ENCODE measurements at regions not wholly inside any gene's neighbourhood (a gene's known extent, or its start where the extent isn't known, plus 50 kb on each side); places are given as distances from the start of the nearest gene placed in this dataset.

GRCh38 chr16:59220011-59220410, 485.9 kb upstream of the GOT2 start:
- DNase-seq (ENCODE audit: low spot score), result no peak

DNA sequence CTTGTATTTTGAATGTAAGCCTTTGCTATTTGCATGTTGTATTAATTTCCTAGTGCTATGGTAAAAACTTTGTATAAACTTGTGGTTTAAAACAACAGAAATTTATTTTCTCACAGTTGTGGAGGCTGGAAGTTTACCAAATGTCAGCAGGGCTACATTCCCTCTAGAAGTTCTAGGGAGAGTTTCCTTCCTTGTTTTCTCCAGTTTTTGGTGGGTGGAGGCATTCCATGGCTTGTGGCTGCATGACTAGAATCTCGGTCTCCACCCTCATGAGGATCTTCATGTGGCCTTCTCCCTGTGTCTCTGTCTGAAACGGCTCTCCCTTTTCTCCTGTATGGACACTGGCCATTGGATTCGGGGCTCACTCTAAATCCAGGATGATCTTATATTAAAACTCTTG, 482.2 kb upstream of the GOT2 start:
- DNase-seq (ENCODE audit: low spot score), result no peak

GRCh38 chr16:59214455-59214854, 480.3 kb upstream of the GOT2 start:
- DNase-seq (ENCODE audit: low spot score), result no peak

- no peak for DNase-seq (ENCODE audit: low spot score)
Observed at GRCh38 chr16:59213952-59214351, 479.8 kb upstream of the GOT2 start.

DNA sequence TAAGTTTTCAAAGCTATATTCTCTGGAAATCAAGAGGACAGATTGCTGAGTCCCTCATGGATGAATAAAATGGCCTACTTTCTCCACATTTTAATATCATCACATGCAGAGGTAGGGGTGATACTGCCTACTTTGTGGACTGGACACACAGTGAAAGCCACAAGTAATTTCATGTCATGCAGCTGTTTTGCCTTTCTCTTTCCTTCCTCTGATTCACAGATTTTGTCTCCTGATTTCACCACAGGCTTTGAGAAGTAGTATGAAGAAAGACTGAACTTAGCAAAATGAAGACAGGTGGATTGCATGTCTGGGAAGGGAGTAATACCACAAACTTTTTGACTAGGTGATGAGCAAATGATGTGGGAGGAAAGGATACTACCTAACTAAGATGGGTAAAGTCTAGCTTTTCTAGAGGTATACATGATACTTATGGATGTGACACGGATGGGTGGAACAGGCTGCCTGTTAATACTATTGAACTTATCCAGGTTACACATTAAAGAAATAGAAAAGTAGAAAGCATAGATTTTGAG, 478.4 kb upstream of the GOT2 start:
- DNase-seq (ENCODE audit: low spot score), result no peak

DNA sequence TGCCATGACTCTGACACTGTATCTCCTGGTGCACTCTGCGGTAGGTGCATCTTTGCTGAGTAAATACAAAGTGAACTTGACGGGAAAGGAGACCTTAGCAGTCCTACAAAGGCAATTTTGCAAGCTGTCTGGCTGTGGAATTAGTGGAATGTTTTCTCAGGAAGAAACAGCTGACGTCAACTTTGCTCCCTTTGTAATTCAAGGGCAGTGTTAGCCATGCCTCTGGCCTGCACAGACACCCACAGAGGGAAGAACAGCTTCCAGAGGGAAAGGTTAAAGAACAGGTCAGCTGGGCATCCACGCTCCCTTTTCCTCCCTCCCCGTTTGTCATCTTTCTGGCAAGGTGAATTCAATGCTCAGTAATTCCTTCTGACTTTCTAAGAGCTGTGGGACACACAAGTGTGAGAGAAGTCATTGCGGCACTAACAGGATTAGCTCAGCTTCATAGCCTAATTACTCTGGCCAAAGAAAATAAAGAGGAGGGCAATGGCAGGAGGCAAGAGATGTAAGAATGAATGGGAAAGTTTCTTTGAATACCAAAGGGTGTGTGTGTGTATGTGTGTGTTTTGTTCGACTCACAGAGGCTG, 476.9 kb upstream of the GOT2 start:
- peak; percentile 69 for DNase-seq (ENCODE audit: low spot score)

GRCh38 chr16:59205403-59205802, 471.3 kb upstream of the GOT2 start:
- no peak for DNase-seq (ENCODE audit: low spot score)

DNA sequence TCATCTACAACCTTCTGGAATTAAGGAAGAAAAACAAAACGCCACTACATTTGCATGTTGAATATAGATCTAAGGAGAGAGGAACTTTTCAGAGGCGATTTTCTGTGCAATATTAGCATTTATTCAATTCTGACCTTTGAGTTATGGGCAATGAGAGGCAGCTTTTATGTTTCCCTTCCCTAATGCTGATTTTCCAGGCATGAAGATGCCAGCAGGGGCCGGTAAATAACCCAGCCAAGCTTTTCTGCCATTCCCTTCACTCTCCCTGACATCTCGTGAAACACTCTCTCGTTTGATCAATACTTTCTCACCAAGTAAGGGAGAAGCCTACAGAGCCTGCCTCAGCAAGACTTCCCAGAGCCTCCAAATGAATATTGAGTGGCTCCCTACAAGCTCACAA, 470.5 kb upstream of the GOT2 start:
- DNase-seq (ENCODE audit: low spot score), result no peak

DNA sequence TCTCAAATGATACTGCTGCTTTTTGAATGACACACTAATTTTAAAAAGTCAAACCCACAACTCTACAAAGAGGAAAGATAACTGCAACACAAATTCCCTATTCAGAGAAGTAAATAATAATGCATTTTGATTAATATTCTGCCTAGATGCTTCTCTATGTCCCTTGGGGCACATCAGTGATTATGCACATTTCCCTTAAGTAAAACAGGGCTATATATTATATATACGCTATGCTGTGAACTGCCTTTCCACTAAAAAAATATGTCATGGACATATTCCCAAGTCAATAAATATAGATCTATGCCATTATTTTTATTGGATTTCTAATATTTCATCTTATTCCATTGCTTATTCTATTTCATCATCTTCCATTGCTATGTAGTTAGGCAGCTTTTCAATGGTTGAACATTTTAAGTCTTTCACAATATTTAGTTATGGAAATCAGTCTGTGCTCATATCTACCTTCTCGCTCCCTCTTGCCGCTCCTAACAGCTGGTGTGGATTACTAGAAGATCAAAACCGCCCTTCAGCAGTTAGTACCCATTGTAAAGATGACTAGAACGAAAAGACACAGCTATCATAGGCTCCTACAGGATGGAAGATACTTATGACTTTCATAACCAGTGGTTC, 468.2 kb upstream of the GOT2 start:
- no peak for DNase-seq (ENCODE audit: low spot score)

DNA sequence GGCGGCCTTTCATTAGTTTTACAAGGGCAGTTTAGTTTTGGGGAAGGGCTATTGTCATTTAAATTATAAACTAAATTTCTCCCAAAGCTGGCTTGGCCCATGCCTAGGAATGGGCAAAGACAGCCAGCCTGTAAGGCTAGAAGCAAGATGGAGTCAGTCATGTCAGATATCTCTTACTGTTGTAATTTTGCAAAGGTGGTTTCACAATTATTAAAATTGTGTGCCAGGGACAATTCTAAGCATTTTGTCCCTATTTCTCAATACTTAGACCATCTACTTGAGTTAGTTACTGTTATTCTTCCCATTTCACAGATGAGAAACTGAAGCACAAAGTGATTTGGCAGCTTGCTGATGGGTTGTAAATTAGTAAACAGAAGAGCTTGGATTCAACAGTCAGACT, 467.7 kb upstream of the GOT2 start:
- no peak for DNase-seq (ENCODE audit: low spot score)

DNA sequence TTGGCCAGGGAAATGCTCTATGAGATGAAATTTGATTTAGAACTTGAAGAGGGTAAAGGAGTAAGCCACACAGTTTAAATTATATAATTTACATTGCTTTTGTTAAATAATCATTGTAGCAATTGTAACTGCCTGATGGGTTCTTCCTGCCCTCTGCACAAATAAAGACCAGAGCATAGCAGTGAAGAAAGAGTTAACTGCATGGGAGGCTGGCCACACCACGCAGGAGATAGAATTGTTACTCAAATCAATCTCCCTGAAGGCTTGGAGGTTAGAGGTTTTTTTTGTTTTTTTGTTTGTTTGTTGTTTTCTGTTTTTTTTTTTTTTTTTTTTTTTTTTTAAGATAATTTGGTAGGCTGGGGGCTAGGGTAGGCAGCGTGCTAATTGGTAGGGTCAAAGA, 467.0 kb upstream of the GOT2 start:
- no peak for DNase-seq (ENCODE audit: low spot score)

DNA sequence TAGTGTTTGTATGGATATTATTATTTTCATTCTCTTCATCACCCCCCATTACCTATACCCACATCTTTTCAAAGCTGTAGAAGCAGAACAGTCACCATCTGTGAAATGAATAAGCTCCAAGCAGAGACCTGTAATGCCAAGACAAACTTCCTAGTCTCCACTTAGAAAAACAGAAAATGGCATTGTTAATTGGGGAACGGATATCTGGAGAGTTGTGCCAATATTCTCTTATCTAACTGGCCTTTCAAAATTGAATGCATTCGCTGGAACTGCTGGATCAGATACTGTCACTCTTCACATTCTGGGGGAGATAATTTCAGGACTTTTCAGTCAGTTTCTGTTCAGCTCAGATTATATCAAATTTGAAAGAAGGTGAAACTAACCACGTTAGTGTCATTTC, 464.4 kb upstream of the GOT2 start:
- DNase-seq (ENCODE audit: low spot score), result no peak

DNA sequence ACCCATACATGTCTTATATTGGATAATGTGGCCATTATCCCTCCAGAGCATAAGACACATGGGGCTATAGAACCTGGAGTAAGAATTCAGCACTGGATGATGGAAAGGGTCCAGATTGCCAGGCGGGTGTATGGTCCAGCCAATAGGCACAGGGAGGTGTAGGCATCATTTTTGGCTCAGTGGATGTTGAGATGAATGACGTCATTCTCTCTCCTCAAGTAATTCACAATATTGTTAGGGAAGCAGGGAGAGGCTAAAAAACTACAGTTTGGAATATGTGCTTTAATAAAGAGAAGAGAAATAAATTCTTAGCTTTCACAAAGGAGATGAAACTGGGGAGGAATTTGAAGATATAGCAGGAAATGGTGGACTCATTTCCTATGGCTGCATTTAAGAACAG, 461.1 kb upstream of the GOT2 start:
- no peak for DNase-seq (ENCODE audit: low spot score)

DNA sequence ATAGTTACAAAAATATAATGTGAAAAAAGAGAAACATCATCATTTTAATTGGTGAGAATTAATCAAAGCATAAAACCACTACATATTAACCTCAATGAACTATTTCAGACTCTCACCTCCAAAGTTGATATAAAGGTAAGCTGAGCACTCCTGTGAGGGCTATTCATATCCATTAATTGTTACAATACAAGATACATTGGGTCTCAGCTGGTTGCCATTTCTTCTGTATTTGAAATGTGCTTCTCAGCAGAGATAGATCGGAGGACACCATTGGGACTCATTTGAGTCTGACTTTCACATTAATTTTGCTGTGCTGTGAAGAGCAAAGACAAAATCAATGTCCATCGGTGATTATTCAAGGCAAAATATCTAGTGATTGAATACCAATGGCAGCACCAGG, 459.5 kb upstream of the GOT2 start:
- no peak for DNase-seq (ENCODE audit: low spot score)

GRCh38 chr16:59192551-59193199, 458.6 kb upstream of the GOT2 start:
- DNase-seq (ENCODE audit: low spot score), result peak; percentile 59

DNA sequence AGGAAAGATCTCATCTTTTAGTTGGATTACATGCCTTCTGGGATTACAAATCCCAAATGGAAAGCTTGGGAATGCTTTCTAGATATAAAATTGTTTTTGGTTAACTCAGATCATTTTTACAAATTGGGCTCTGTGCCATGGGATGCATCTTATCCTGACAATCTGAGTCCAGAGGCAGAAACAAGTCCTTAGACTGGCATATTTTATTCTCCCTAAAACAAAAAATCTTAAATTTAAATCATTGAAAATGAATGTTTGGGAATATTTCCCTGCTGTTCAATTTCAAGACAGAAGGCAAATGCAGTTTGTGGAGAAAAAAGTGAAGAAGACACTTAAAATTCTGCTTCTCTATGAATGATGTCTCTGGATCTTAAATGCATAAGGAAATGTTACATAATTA, 456.6 kb upstream of the GOT2 start:
- no peak for DNase-seq (ENCODE audit: low spot score)

DNA sequence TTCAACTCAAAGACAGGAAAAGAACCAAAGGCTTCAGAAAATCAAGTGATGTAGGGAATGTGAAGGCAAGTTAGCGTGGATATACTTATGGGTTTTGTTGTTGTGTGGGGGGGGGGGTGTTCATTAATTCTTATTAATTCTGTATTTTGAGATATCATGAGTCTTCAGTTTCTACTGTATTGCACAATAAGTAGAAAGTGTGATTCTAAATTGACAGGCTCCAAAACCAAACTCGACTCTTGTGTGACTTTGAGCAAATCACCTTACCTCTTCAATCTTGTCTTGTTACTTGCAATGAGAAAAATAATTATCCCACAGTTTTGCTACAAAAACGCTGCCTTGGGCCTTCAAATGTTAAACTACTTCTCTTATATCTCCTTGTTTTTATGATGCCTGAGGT, 453.9 kb upstream of the GOT2 start:
- no peak for DNase-seq (ENCODE audit: low spot score)

DNA sequence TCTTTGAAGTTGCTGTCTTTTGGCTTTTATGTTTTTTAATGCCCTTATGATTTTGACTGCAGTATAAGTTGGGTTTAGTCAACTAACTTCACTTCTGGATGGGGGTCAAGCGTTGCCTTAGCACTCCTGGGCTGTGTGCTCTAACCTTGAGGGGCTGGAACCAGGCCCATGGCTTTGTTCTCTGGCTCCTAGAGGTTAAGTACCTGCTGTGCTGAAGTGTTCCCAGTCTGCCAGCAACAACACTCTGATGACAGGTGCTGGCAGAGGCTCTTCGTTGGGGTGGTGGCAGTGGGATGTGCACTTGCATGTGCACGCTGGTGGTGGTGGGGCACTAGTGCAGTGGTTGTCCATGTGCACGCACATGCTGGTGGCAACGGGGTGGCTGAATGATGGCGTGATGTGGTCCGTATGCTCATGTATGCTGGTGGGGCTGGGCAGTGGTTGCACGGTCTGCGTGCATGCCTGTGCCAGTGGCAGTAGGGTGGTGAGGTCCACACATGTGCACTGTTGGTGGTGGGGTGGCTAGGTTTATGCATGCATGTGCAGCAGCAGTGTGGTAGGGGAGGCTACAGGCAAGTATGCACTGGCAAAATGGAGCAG, 447.8 kb upstream of the GOT2 start:
- DNase-seq (ENCODE audit: low spot score), result no peak

DNA sequence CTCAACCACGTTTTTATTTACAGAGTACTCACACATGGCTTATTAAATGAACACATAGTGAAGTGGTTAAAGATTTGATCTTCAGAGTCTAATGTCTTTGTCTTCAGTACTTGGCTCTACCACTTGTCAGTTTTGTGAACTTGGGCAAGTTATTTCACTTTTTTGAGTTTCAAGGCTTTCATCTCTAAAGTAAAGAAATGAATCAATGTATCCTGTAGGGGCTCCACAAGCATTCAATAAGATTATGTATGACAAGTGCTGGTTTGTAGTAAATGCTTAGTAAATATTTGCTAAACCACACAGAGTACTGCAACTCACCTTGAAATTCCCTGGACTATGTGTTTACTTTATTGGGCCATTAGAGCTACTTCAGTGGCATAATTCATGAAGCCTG, 446.0 kb upstream of the GOT2 start:
- DNase-seq (ENCODE audit: low spot score), result no peak

- DNase-seq (ENCODE audit: low spot score), result no peak
Observed at GRCh38 chr16:59179446-59180082, 445.4 kb upstream of the GOT2 start.

GRCh38 chr16:59173408-59173831, 439.3 kb upstream of the GOT2 start:
- DNase-seq (ENCODE audit: low spot score), result no peak

- no peak for DNase-seq (ENCODE audit: low spot score)
Observed at GRCh38 chr16:59170099-59170712, 436.1 kb upstream of the GOT2 start.

All from ecto neural progenitor cell (in vitro differentiated cells).